ENCODE measurements at regions not wholly inside any gene's neighbourhood (a gene's known extent, or its start where the extent isn't known, plus 50 kb on each side); places are given as distances from the start of the nearest gene placed in this dataset.
"Not testable (repeated sequence)": the region's sequence is repeated elsewhere in the genome, so short reads cannot be mapped to it uniquely, and the experiment has no call there.

- ChIA-PET CTCF (interaction anchor here (0.6 to 0.7 kb wide), 4 partner anchors 41 to 537 kb away, joined by 3 to 5 read pairs (median 3); no protein-coding TSS in a partner anchor), POLR2A (no interaction called here)
- no peaks in the 10 kb centered on the region; the same call in 1 of the 2 replicates for H3K27me3 ChIP-seq (ENCODE audit: control insufficient read depth, insufficient read depth, low read length)
- no peaks in the 10 kb centered on the region for H3K36me3 ChIP-seq (ENCODE audit: control insufficient read depth, insufficient read depth, low read length)
- TF ChIP-seq CTCF (IDR thresholded peaks at IDR 0.05; ENCODE audit: insufficient read depth, low read depth, low read length): no peak
- no peak for DNase-seq (ENCODE audit: low read depth)
- no peak overlapping the region for H3K4me3 ChIP-seq (ENCODE audit: low read depth, low read length)
Measured at GRCh38 chr3:107201146-107201545, 176.1 kb upstream of the CCDC54 start.

GRCh38 chr3:107202885-107203284 is 174.4 kb upstream of the CCDC54 start:
- H3K4me3 ChIP-seq (ENCODE audit: low read depth, low read length); H3K27me3 ChIP-seq (ENCODE audit: control insufficient read depth, insufficient read depth, low read length); CTCF ChIA-PET; DNase-seq (ENCODE audit: low read depth); POLR2A ChIA-PET; H3K36me3 ChIP-seq (ENCODE audit: control insufficient read depth, insufficient read depth, low read length): not testable (repeated sequence)

- Histone ChIP-seq H3K4me3 (ENCODE audit: low read depth, low read length) (no peak overlapping the region), H3K36me3 (ENCODE audit: control insufficient read depth, insufficient read depth, low read length) (no peaks in the 10 kb centered on the region), H3K27me3 (ENCODE audit: control insufficient read depth, insufficient read depth, low read length) (no peaks in the 10 kb centered on the region; the same call in 1 of the 2 replicates)
- POLR2A ChIA-PET: no interaction called here
- no peak for DNase-seq (ENCODE audit: low read depth)
- CTCF ChIA-PET: no interaction called here
- no peak for TF ChIP-seq CTCF (IDR thresholded peaks at IDR 0.05; ENCODE audit: insufficient read depth, low read depth, low read length)
Measured at GRCh38 chr3:107204121-107204520, 173.1 kb upstream of the CCDC54 start.

GRCh38 chr3:107205358-107205757 is 171.9 kb upstream of the CCDC54 start:
- Histone ChIP-seq H3K36me3 (ENCODE audit: control insufficient read depth, insufficient read depth, low read length) (no peaks in the 10 kb centered on the region), H3K27me3 (ENCODE audit: control insufficient read depth, insufficient read depth, low read length) (no peaks in the 10 kb centered on the region; the same call in 1 of the 2 replicates), H3K4me3 (ENCODE audit: low read depth, low read length) (no peak overlapping the region)
- CTCF ChIA-PET: interaction anchor here (0.7 to 1.3 kb wide), 3 partner anchors 15 to 471 kb away, joined by 3 read pairs; no protein-coding TSS in a partner anchor
- POLR2A ChIA-PET: no interaction called here
- no peak for DNase-seq (ENCODE audit: low read depth)
- TF ChIP-seq CTCF (IDR thresholded peaks at IDR 0.05; ENCODE audit: insufficient read depth, low read depth, low read length): no peak

GRCh38 chr3:107206141-107206540 is 171.1 kb upstream of the CCDC54 start:
- CTCF ChIA-PET: interaction anchor here (0.6 to 1.6 kb wide), 8 partner anchors 9 to 961 kb away, joined by 3 to 7 read pairs (median 4); no protein-coding TSS in a partner anchor

More at GRCh38 chr3:107206141-107206540, 171.1 kb upstream of the CCDC54 start:
- no peak for DNase-seq (ENCODE audit: low read depth)
- Histone ChIP-seq H3K36me3 (ENCODE audit: control insufficient read depth, insufficient read depth, low read length) (no peaks in the 10 kb centered on the region), H3K4me3 (ENCODE audit: low read depth, low read length) (no peak overlapping the region), H3K27me3 (ENCODE audit: control insufficient read depth, insufficient read depth, low read length) (no peaks in the 10 kb centered on the region; the same call in 1 of the 2 replicates)
- POLR2A ChIA-PET: no interaction called here
- TF ChIP-seq CTCF (IDR thresholded peaks at IDR 0.05; ENCODE audit: insufficient read depth, low read depth, low read length): peak; percentile 65
